Caco-2 (cell line): ENCODE measurements at regions not wholly inside any gene's neighbourhood (a gene's known extent, or its start where the extent isn't known, plus 50 kb on each side); places are given as distances from the start of the nearest gene placed in this dataset.

ENCODE experiments used
- BruUV-seq: library from RNA; stranded (reverse); fragments of 400-500 nt; replicated peaks from 2 replicates; lab custom pipeline; 2021; lab: Mats Ljungman, UMichigan
- CTCF ChIA-PET: fragments of 300-600 bp; sonication (Branson Sonifier 250); formaldehyde crosslinking; loops from one replicate; lab custom pipeline; 2022; ENCODE audit warnings: antibody characterized with exemption; lab: Charles Lee
- POLR2A ChIA-PET: fragments of 300-600 bp; sonication (Branson Sonifier 250); formaldehyde crosslinking; loops from one replicate; lab custom pipeline; 2022; ENCODE audit warnings: antibody characterized with exemption; lab: Charles Lee
- DNase-seq, 2 experiments: peaks; one replicate each; pipeline versions ENCODE4 v3.0.0 to v3.0.0-alpha.2; 2020 to 2022
- H3K27me3 ChIP-seq: replicated peaks from 2 replicates; pipeline ENCODE4 v1.6.0; 2011; ENCODE audit warnings: low read length; ENCODE audit not compliant: control insufficient read depth, insufficient read depth
- H3K36me3 ChIP-seq: 2 replicates; pipeline ENCODE4 v1.5.1; 2011; ENCODE audit warnings: low read length; ENCODE audit not compliant: control insufficient read depth, insufficient read depth
- H3K4me1 ChIP-seq: fragments of 250-450 bp; sonication (Bioruptor Pico); 2 replicates; pipeline ENCODE4 v1.5.1; 2020; ENCODE audit warnings: mild to moderate bottlenecking
- H3K4me3 ChIP-seq: 2 replicates; pipeline ENCODE4 v1.5.1; 2011; ENCODE audit warnings: low read depth, mild to moderate bottlenecking, control low read depth, low read length
- H3K9me3 ChIP-seq: fragments of 250-450 bp; sonication (Bioruptor Pico); 2 replicates; pipeline ENCODE4 v1.5.1; 2020; ENCODE audit warnings: mild to moderate bottlenecking, moderate library complexity
- H3K27ac Mint-ChIP-seq: one replicate; pipeline ENCODE4 v1.8.0; 2022; ENCODE audit warnings: mixed read lengths; ENCODE audit not compliant: unreplicated experiment
- H3K27me3 Mint-ChIP-seq: one replicate; pipeline ENCODE4 v1.8.0; 2022; ENCODE audit warnings: mixed read lengths; ENCODE audit not compliant: insufficient read depth, unreplicated experiment
- H3K36me3 Mint-ChIP-seq: one replicate; pipeline ENCODE4 v1.8.0; 2022; ENCODE audit warnings: mild to moderate bottlenecking, mixed read lengths; ENCODE audit not compliant: insufficient read depth, unreplicated experiment
- H3K4me1 Mint-ChIP-seq: one replicate; pipeline ENCODE4 v1.8.0; 2022; ENCODE audit warnings: low read depth, mixed read lengths; ENCODE audit not compliant: unreplicated experiment
- H3K4me3 Mint-ChIP-seq: one replicate; pipeline ENCODE4 v1.8.0; 2022; ENCODE audit warnings: mild to moderate bottlenecking, moderate library complexity, mixed read lengths; ENCODE audit not compliant: unreplicated experiment
- H3K9me3 Mint-ChIP-seq: one replicate; pipeline ENCODE4 v1.8.0; 2022; ENCODE audit warnings: mixed read lengths; ENCODE audit not compliant: unreplicated experiment
- intact Hi-C: fragments of 100-400 bp; cut with micrococcal nuclease; formaldehyde crosslinking; loops from one replicate; pipeline ENCODE4 v1.10.0; 2022; ENCODE audit not compliant: unreplicated experiment
- TF ChIP-seq, protein P1 (sequence below), 2 experiments: fragments of 200-600 bp in 1 of 2; IDR thresholded peaks; 1 replicate in 1 of 2; 2 replicates in 1 of 2; pipeline versions ENCODE4 v1.5.1 to v1.8.0; 2011 to 2022; ENCODE audit warnings: antibody characterized with exemption in 1 of 2, control low read depth in 1 of 2, inconsistent platforms in 1 of 2, low read depth in 1 of 2, low read length in 1 of 2, mild to moderate bottlenecking in 1 of 2, moderate library complexity in 1 of 2; ENCODE audit not compliant: insufficient read depth in 1 of 2, severe bottlenecking in 1 of 2, unreplicated experiment in 1 of 2

DNA sequence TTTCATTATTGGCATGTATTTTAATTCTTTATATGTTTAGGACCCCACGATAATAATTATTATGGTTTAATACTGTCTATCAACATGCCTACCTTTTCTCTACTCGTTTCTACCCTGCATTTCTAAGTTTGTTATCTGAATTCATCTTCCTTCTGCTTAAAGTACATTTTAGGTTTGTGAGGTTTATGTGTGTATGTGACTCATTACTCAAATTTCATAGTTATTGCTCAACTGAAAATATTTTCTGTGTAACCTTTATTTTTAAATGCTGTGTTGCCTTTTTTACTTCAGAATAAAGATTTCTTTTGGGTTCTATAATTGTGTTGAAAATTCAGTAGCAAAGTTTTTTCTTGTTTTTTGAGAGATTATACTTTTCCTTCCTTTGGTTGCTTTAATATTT, 933.9 kb upstream of the LRRTM1 start:
- no peak for DNase-seq
- POLR2A ChIA-PET: no interaction called here
- Histone ChIP-seq H3K36me3 (no peaks in the 10 kb centered on the region), H3K4me1 (no peaks in the 10 kb centered on the region), H3K4me3 (no peak overlapping the region), H3K27me3 (no peaks in the 10 kb centered on the region), H3K9me3 (no peaks in the 10 kb centered on the region)
- no peaks in the 10 kb centered on the region for H3K9me3 Mint-ChIP-seq
- no peaks in the 10 kb centered on the region for H3K4me1 Mint-ChIP-seq
- TF ChIP-seq, protein P1, sequence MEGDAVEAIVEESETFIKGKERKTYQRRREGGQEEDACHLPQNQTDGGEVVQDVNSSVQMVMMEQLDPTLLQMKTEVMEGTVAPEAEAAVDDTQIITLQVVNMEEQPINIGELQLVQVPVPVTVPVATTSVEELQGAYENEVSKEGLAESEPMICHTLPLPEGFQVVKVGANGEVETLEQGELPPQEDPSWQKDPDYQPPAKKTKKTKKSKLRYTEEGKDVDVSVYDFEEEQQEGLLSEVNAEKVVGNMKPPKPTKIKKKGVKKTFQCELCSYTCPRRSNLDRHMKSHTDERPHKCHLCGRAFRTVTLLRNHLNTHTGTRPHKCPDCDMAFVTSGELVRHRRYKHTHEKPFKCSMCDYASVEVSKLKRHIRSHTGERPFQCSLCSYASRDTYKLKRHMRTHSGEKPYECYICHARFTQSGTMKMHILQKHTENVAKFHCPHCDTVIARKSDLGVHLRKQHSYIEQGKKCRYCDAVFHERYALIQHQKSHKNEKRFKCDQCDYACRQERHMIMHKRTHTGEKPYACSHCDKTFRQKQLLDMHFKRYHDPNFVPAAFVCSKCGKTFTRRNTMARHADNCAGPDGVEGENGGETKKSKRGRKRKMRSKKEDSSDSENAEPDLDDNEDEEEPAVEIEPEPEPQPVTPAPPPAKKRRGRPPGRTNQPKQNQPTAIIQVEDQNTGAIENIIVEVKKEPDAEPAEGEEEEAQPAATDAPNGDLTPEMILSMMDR (IDR thresholded peaks at IDR 0.05; ENCODE audit: insufficient read depth in 1 of 2, low read depth in 1 of 2, low read length in 1 of 2, severe bottlenecking in 1 of 2, unreplicated experiment in 1 of 2): no peak
- H3K27me3 Mint-ChIP-seq: no peaks in the 10 kb centered on the region
- no peak overlapping the region for H3K4me3 Mint-ChIP-seq
- no TSS peak for BruUV-seq
- intact Hi-C loops: no loop called here
- CTCF ChIA-PET: no interaction called here
- H3K36me3 Mint-ChIP-seq: no peaks in the 10 kb centered on the region
- H3K27ac Mint-ChIP-seq: no peak overlapping the region

DNA sequence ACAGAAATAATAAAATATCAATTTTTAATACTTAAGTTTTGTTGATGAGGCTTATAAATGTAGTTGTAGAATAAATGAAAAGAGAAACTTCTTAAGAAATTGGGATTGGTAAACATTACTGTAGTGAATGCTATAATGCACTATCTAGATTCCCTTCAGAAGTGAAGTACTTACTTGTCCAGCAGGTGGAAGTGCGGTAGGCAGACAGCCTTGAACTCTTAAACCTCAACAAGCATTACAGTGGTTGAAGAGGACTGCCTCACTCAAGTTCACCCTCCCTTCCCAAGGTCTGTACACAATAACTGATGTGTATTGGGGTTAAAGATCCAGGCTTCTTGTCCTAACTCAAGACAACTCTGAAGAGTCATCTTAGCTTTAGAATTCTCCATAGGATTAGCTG, 931.0 kb upstream of the LRRTM1 start:
- H3K27me3 ChIP-seq: no peaks in the 10 kb centered on the region
- H3K36me3 Mint-ChIP-seq: no peaks in the 10 kb centered on the region
- H3K4me1 Mint-ChIP-seq: no peaks in the 10 kb centered on the region
- H3K9me3 Mint-ChIP-seq: no peaks in the 10 kb centered on the region
- H3K9me3 ChIP-seq: no peaks in the 10 kb centered on the region
- intact Hi-C loops: no loop called here
- POLR2A ChIA-PET: no interaction called here
- no peaks in the 10 kb centered on the region for H3K27me3 Mint-ChIP-seq
- no peaks in the 10 kb centered on the region for H3K4me1 ChIP-seq
- no peak for DNase-seq
- no peak overlapping the region for H3K27ac Mint-ChIP-seq
- no peaks in the 10 kb centered on the region for H3K36me3 ChIP-seq
- H3K4me3 ChIP-seq: no peak overlapping the region
- no TSS peak for BruUV-seq
- CTCF ChIA-PET: no interaction called here
- no peak overlapping the region for H3K4me3 Mint-ChIP-seq
- TF ChIP-seq, protein P1 (IDR thresholded peaks at IDR 0.05; ENCODE audit: insufficient read depth in 1 of 2, low read depth in 1 of 2, low read length in 1 of 2, severe bottlenecking in 1 of 2, unreplicated experiment in 1 of 2): no peak

DNA sequence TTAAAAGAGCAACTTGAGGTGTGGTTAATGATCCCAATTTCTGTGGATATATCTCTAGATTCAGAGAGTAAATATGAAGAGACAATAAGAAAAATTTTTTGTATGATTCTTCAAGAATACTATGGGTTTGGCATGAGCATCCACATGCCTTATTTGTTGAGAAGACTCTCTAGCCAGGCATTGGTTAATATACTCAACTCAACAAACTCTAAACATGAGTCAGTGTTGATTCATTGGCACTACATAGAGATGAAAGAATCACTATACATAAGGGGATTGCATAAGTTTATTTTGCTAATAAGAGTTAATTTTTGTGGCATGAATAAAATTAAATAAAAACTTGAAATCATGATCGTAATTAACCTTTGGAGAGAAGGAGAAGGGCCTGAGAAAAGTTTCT, 930.2 kb upstream of the LRRTM1 start:
- Mint-ChIP-seq H3K4me3 (no peak overlapping the region), H3K4me1 (no peaks in the 10 kb centered on the region), H3K27ac (no peak overlapping the region)

More for the DNA sequence above, 930.2 kb upstream of the LRRTM1 start:
- ChIA-PET CTCF (no interaction called here), POLR2A (no interaction called here)
- TF ChIP-seq, protein P1 (IDR thresholded peaks at IDR 0.05; ENCODE audit: insufficient read depth in 1 of 2, low read depth in 1 of 2, low read length in 1 of 2, severe bottlenecking in 1 of 2, unreplicated experiment in 1 of 2): no peak
- Histone ChIP-seq H3K4me1 (no peaks in the 10 kb centered on the region), H3K9me3 (no peaks in the 10 kb centered on the region), H3K4me3 (no peak overlapping the region), H3K27me3 (no peaks in the 10 kb centered on the region), H3K36me3 (no peaks in the 10 kb centered on the region)
- no peaks in the 10 kb centered on the region for H3K9me3 Mint-ChIP-seq
- intact Hi-C loops: no loop called here
- no peaks in the 10 kb centered on the region for H3K27me3 Mint-ChIP-seq
- no peak for DNase-seq
- BruUV-seq: no TSS peak
- no peaks in the 10 kb centered on the region for H3K36me3 Mint-ChIP-seq
